C4-2B (cell line): ENCODE measurements at regions not wholly inside any gene's neighbourhood (a gene's known extent, or its start where the extent isn't known, plus 50 kb on each side); places are given as distances from the start of the nearest gene placed in this dataset.

Source experiments
- H3K27ac ChIP-seq: fragments of 450-650 bp; 2 replicates; pipeline ENCODE4 v1.5.1; 2017
- ZFX ChIP-seq: fragments of 450-650 bp; IDR thresholded peaks from 2 replicates; pipeline ENCODE4 v1.6.1; 2017
- TF ChIP-seq, protein P1 (sequence below): fragments of 450-650 bp; conservative IDR thresholded peaks from 2 replicates; pipeline ENCODE4 v1.5.1; 2017; ENCODE audit warnings: mild to moderate bottlenecking

DNA sequence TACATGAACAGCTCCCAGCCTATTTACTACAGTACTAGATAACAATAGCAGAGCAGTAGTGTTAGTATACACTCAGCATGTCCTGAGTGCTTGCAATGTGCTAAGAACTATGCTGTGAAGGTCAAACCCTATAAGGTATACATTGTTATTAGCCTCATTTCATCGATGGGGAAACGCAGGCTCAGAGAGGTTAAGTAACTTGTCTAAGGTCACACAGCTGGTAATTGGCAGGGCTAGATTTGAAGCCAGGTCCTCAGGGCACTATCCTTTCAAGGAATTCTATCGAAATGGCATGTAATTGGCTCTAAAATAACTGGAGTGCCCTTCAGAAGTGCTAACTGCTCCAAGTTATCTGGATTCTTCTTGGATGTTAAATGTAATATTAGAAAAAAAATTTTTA, 295.6 kb downstream of the ZNF536 start:
- no peak overlapping the region for H3K27ac ChIP-seq
- TF ChIP-seq ZFX, result no peak
- TF ChIP-seq, protein P1, sequence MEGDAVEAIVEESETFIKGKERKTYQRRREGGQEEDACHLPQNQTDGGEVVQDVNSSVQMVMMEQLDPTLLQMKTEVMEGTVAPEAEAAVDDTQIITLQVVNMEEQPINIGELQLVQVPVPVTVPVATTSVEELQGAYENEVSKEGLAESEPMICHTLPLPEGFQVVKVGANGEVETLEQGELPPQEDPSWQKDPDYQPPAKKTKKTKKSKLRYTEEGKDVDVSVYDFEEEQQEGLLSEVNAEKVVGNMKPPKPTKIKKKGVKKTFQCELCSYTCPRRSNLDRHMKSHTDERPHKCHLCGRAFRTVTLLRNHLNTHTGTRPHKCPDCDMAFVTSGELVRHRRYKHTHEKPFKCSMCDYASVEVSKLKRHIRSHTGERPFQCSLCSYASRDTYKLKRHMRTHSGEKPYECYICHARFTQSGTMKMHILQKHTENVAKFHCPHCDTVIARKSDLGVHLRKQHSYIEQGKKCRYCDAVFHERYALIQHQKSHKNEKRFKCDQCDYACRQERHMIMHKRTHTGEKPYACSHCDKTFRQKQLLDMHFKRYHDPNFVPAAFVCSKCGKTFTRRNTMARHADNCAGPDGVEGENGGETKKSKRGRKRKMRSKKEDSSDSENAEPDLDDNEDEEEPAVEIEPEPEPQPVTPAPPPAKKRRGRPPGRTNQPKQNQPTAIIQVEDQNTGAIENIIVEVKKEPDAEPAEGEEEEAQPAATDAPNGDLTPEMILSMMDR, result no peak

DNA sequence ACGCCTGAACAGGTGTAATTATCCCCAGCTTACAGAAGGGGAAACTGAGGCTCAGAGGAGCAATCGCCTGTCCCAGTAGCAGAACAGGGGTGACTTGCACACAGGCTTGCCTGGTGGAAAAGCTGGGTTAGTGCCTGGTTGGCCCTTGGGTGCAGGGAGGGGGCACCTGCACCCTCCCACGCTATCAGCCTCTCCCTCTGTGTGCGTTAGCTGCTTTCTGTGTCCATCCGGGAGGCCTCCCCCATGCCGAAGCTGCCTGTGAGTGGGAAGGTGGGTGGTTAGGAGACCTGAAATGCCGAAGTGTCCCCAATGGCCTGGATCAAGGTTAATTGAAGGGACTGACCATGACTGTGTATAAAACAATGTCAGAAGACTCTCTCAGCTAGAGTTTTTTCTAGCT, 295.0 kb downstream of the ZNF536 start:
- H3K27ac ChIP-seq, result no peak overlapping the region
- TF ChIP-seq ZFX, result no peak
- TF ChIP-seq, protein P1, result no peak

GRCh38 chr19:30666301-30666803, 294.2 kb downstream of the ZNF536 start:
- TF ChIP-seq, protein P1, result peak; percentile 96
- TF ChIP-seq ZFX, result no peak
- no peak overlapping the region for H3K27ac ChIP-seq

- TF ChIP-seq, protein P1, result no peak
- TF ChIP-seq ZFX, result no peak
- no peak overlapping the region for H3K27ac ChIP-seq
These were observed 293.3 kb downstream of the ZNF536 start for GRCh38 chr19:30665449-30665848.

DNA sequence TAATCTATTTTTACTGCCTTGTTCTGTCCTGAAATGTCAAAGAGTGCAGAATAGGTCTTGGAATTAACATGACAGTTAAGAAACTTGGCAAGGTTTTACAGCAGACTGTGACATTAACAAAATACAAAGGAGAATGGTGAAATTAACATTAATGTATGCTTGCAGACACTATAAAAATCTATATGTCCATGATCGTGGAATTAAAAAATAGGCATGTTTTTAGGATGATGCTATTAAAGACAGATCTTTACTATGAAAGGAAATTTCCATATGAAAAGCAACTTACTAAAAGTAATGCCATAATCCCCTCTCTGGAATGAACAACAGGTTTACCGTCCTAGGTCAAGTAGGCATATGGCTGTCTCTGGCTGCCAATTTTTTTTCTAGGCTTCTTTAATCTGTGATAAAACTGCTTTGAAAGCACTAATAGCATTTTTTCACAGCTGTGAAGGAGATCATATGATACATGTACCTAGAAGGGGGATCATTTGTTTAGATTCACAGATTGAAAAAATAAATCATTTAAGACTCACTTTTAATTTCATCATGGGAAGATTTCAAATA, 291.5 kb downstream of the ZNF536 start:
- TF ChIP-seq ZFX, result no peak
- TF ChIP-seq, protein P1, result no peak
- H3K27ac ChIP-seq, result no peak overlapping the region

- TF ChIP-seq, protein P1, result no peak
- TF ChIP-seq ZFX, result no peak
- H3K27ac ChIP-seq, result no peak overlapping the region
These were observed 290.2 kb downstream of the ZNF536 start for GRCh38 chr19:30662211-30662861.

DNA sequence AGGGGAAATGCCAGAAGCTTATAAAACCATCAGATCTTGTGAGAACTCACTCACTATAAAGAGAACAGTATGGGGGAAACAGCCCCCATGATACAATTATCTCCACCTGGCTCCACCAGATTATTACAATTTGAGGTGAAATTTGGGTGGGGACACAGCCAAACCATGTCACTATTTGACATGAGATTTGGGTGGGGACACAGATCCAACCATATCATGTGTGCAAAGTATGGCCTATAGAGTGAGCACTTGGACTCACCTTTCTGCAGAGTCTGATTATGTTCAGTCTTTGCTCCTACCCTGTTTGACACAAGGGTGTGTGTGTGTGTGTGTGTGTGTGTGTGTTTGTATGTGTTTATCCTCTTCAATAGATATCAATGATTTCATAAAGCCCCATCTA, 287.5 kb downstream of the ZNF536 start:
- TF ChIP-seq, protein P1, result no peak
- no peak for TF ChIP-seq ZFX
- H3K27ac ChIP-seq, result no peak overlapping the region
